GM19372 (cell line): ENCODE measurements at regions not wholly inside any gene's neighbourhood (a gene's known extent, or its start where the extent isn't known, plus 50 kb on each side); places are given as distances from the start of the nearest gene placed in this dataset.

Experiments
- ATAC-seq: cut with Tn5 transposase; IDR thresholded peaks from one replicate; pipeline ENCODE4 v1.9.1; 2021; ENCODE audit warnings: mild to moderate bottlenecking, low read depth, moderate library complexity; ENCODE audit not compliant: unreplicated experiment

DNA sequence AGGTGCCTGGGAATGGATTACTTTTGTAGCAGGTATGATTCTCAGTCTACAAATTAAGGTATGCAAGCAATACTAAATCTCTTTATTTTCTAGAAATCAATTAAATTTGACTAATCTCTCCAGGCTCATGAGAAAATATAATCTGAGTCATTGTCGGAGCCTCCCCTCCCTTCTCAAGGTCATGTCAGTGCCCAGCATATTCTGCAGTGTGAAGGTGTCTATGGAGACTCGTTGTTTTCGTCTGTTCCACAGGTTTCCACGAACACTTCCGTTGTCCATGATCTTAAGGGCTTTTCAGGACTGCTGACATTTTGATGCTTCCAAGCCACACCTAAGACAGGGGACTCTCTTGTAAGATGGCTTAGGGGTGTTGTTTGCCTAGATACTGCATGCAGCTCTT, 56.6 kb upstream of the SCOC start:
- ATAC-seq = no peak

DNA sequence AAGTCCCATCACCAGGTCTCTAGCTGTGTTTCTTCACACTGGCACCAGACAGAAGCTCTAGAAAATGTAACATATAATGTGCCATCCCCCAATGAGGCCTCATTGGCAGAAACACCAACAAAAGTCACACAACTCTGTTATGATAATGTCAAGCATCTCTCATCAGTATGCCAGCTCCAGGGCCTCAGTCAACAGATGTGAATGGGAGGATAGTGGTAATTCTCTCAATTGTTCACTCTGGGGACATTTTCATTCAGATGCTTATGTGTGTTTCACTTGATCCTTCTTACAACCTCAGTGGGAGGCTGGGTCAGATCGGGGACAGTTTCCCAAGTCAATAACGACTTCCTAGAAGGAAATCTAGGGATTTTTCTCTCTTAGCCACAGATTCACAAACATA, 57.5 kb upstream of the SCOC start:
- no peak for ATAC-seq

GRCh38 chr4:140315438-140315837, 58.0 kb upstream of the SCOC start:
- ATAC-seq = no peak

DNA sequence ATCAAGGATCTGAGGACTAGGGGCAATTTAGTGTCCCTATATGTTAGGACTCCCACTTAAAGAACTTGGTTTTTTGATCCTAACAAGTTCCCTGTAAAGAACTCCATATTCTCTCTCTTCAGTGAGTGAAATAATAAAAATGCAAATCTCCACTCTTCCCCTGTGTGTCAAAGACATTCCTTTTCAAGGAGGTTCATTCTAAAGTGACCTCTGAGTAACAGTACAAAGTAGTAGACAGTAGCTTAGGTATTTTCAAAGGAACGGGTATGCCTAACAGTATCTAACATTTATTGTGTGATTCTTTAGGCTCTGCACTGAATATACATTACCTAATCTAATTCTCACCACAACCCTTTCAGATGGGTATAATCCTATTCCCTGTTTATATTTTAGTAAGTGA, 58.4 kb upstream of the SCOC start:
- ATAC-seq = no peak

DNA sequence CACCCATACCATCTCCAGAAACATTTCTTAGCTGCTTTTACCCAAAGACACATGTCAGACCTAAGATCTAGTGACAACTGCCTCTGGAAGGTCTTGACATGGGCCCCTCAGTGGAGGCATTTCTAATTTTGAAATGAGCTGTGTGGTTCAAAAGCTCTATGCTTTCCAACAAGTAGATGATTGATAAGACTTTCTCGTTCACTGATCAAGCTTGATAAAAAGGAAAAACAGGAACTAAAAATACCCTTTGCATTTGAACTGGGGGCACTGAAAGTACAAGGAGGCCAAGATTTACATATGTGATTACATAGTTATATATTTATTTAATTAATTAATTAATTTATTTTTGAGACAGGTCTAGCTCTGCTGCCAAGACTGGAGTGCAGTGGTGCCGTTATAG, 61.3 kb upstream of the SCOC start:
- ATAC-seq = no peak

DNA sequence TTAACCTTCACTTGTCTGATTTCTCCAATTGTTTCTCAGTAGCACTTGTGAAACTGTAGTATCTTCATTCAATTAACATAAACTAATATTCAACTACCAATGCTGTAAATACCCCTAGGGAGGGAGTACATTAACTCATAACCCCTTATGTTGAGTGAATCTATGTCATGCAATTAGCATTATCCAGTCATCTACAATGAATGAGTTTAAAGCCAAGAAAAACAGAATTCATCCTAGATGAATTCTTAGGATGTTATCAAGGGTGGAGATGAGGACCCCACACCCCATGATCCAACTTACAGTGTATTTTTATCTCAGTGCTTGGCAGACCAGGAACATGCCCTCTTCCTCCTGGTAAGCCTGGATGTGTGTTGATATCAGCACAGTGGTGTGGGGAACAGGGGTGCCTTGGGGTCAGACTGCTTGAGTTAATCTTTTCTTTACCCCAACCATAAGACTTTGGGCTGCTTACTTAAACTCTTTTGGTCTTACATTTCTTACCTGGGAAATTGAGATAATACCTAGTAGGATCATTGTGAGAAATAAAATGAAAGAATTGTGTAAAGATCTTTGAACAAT, 62.1 kb upstream of the SCOC start:
- no peak for ATAC-seq

DNA sequence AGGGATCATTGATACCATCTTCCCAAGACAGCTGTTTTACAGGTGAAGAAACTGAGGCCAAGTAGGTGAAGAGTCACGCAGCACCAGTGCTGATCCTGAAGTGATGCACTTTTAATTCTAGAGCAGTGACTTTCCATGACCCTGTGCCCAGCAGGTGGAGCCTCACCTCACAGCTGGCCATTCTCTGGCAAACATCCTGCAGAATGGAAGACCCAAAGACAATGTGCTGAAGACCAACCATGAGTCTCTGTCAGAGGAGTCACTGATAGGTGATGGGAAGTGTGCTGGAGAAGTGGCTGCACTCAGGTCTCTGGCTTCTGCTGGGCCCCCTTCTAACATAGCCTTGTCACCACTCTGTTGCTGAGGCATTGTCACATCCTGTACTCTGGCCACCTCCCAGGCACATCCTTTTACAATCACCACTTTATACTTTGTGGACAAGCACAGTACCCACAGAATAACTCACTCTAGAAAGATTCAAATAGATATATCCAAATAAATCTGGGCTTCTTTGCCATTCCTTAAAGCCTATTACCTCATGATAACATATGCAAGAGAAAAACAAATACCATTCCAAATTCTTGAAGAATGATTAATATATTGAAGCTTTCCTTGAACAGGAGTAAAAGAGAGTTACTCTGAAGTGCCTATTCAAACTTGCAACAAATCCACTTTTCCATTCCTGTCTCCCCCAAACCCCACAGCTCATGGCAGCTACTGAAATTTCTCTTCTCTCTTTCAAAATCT, 64.1 kb upstream of the SCOC start:
- no peak for ATAC-seq

DNA sequence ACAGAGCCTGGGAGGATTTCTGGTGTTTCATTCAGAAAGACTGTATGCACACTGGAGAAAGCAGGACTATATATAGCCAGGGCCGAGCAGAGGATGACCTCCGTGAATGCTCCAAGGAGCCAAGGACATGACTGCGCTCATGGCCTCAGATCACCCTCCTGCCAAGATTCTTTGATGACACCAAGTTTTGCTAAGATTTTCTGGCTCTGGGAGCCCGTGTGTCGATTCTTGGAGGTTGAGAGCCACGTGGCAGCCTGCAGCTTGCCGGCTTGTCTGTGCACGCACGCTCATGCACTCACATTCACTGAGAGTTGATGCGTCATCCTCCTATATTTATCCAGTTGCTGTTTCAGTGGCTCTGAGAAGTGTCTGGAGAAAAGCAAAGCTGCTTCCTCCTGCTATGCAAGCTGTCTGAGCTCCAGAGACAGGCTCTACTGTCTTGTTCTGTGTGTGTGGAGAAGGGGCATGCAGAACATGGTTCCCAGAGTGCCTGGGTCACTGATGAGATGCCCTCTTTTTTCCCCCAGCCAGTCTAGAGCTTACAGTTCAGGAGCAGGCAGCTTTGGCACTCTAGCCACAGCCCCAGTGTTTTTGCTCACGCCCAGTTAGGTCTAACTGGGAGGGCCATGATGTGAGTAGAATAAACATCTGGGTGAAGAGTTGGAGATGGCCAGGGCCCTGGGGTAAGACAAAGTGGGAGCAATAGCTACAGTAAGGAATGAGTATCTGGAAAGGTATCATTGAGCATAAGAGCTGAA, 64.9 kb upstream of the SCOC start:
- ATAC-seq = no peak

- no peak for ATAC-seq
Measured at GRCh38 chr4:140305053-140305452, 68.4 kb upstream of the SCOC start.

DNA sequence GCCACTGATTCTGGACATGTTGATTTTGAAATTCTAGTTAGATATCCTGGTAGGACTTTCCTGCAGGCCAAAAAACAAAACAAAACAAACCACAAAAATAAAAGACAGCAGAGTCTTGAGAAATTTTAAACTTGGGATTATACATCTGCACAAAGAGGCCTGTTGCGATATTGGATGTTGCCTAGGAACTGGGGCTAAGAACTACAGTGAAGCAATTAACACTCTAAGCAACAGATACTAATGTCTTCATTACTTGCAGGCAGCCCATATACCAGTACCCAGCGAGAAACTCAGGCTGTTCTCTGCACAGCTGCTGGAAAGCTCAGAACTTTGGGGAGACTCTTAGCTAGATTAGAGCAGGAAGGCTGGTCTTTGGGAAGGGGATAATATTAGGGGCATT, 69.1 kb upstream of the SCOC start:
- no peak for ATAC-seq

GRCh38 chr4:140302151-140302859, 71.1 kb upstream of the SCOC start:
- no peak for ATAC-seq

- no peak for ATAC-seq
Measured at GRCh38 chr4:140300271-140300970, 73.0 kb upstream of the SCOC start.

GRCh38 chr4:140298001-140298400, 75.4 kb upstream of the SCOC start:
- no peak for ATAC-seq

DNA sequence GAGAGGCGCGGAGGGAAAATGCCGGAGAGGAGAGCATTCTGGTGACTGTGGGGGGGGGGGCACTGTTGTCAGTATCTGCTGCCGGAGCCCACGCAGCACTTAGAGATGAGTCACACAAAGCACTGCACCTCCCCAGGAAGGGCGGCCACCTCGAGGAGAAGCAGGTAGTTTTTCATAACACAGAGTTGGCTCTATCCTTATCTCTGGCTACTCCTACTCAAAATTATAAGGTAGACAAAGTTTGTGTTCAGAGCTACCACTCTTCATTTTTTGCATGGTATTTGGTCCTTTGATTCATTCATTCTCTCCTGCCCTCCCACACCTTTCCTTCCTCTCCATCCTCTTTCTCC, 76.2 kb upstream of the SCOC start:
- ATAC-seq = no peak

GRCh38 chr4:140296335-140297220, 76.9 kb upstream of the SCOC start:
- no peak for ATAC-seq

DNA sequence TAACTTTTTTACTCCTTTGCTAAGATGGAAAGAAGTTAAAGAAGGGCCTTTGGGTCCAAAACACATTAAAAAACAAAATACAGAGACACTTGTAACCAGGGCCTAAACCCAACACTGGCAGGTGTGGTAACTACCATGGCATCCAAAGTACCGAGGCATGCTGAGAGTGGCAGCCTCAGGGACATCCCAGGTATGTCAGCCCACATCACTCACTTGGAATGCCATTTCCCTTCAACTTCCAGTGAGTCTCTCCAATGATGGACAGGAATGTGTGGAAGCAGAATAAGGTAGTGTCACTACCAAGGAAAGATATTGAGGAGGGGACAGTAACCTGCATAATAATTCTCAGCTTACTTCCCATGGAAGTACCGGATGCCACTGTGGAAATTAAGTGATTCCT, 79.5 kb upstream of the SCOC start:
- ATAC-seq = no peak

DNA sequence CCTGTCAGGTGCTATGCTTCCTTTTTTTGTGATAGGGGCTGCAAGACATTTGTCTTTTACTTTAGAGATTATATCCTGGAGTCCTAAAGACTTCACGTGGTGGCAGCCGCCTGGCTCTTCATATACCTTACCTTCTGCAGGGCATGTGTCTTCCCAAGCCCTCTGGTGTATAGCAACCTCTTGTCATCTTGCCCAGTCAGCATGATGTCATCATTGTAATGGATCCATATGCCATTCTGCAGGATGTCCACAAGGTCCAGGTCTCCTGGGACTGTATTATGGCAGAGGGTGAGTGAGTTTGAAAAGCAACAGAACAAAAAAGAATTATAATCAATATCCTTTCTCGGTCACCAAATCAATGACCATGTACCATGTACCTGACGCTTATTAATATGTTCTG, 82.2 kb upstream of the SCOC start:
- ATAC-seq = no peak

GRCh38 chr4:140289486-140289885, 84.0 kb upstream of the SCOC start:
- no peak for ATAC-seq

- ATAC-seq = no peak
Measured at GRCh38 chr4:140286456-140286855, 87.0 kb upstream of the SCOC start.

DNA sequence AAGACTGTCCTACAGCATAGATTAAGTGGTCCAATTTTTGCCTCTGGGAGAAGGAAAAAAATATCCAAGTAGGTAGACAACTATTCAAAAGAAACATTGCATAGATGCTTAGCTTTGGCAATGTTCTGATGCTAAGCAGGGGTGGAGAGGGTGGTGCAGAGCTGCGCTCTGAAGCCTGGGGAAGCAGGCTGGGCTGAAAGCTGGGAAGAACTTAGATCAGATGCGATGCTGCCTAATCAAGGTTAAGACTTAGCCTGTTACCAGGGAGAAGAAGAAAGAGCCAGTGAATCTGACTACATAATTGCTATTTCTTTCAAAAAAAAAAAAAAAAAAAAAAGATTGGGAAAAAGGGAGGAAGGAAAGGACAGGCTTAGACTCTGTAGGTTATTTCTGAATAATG, 89.0 kb upstream of the SCOC start:
- no peak for ATAC-seq
